Common myeloid progenitor, CD34-positive (primary cell): ENCODE measurements at regions not wholly inside any gene's neighbourhood (a gene's known extent, or its start where the extent isn't known, plus 50 kb on each side); places are given as distances from the start of the nearest gene placed in this dataset.

Source experiments
- CTCF ChIA-PET: fragments of 350-600 bp; sonication (Branson Sonifier 250); formaldehyde crosslinking; loops from one replicate; lab custom pipeline; 2021; ENCODE audit warnings: antibody characterized with exemption; lab: Charles Lee
- POLR2A ChIA-PET: fragments of 350-600 bp; sonication (Branson Sonifier 250); formaldehyde crosslinking; loops from one replicate; lab custom pipeline; 2021; ENCODE audit warnings: antibody characterized with exemption; lab: Charles Lee
- DNase-seq, 3 donors: peaks; one replicate each; pipeline versions ENCODE4 v3.0.0 to v3.0.0-alpha.2; 2013
- H3K27ac ChIP-seq, 2 experiments: 1 replicate in 1 of 2; 2 replicates in 1 of 2; pipeline ENCODE4 v1.7.0; 2013; ENCODE audit warnings: inconsistent platforms in 2 of 2, low read length in 2 of 2, mild to moderate bottlenecking in 2 of 2, low read depth in 1 of 2, moderate library complexity in 1 of 2; ENCODE audit not compliant: severe bottlenecking in 2 of 2, insufficient read depth in 1 of 2, poor library complexity in 1 of 2
- H3K27me3 ChIP-seq, 5 experiments: replicated peaks in 2 of 5; 1 replicate in 3 of 5; 2 replicates in 2 of 5; pipeline versions ENCODE4 v1.6.1 to v1.7.0; 2013; ENCODE audit warnings: low read length in 4 of 5, mild to moderate bottlenecking in 2 of 5, moderate library complexity in 2 of 5, inconsistent platforms in 1 of 5; ENCODE audit not compliant: insufficient read depth in 5 of 5, control insufficient read depth in 4 of 5
- H3K36me3 ChIP-seq, 4 experiments: 1 replicate in 2 of 4; 2 replicates in 2 of 4; pipeline versions ENCODE4 v1.6.1 to v1.7.0; 2013; ENCODE audit warnings: low read length in 3 of 4, control low read depth in 1 of 4, mild to moderate bottlenecking in 1 of 4; ENCODE audit not compliant: control insufficient read depth in 4 of 4, insufficient read depth in 4 of 4
- H3K4me1 ChIP-seq, 4 experiments: 1 replicate in 3 of 4; 2 replicates in 1 of 4; pipeline versions ENCODE4 v1.6.1 to v1.7.1; 2013; ENCODE audit warnings: low read length in 3 of 4, mild to moderate bottlenecking in 3 of 4, control low read depth in 1 of 4, inconsistent platforms in 1 of 4, moderate library complexity in 1 of 4; ENCODE audit not compliant: control insufficient read depth in 4 of 4, insufficient read depth in 4 of 4; ENCODE audit errors: control extremely low read depth in 1 of 4
- H3K4me3 ChIP-seq, 7 experiments: 1 replicate in 4 of 7; 2 replicates in 3 of 7; pipeline versions ENCODE4 v1.5.1 to v1.7.0; 2013; ENCODE audit warnings: mild to moderate bottlenecking in 7 of 7, low read length in 6 of 7, moderate library complexity in 6 of 7, inconsistent platforms in 2 of 7, low read depth in 2 of 7, control low read depth in 1 of 7; ENCODE audit not compliant: insufficient read depth in 4 of 7, control insufficient read depth in 1 of 7; ENCODE audit errors: extremely low read depth in 1 of 7
- H3K9me3 ChIP-seq, 5 experiments: 1 replicate in 4 of 5; 2 replicates in 1 of 5; pipeline versions ENCODE4 v1.6.1 to v1.7.1; 2013; ENCODE audit warnings: low read length in 4 of 5, mild to moderate bottlenecking in 2 of 5, inconsistent platforms in 1 of 5, low read depth in 1 of 5, moderate library complexity in 1 of 5; ENCODE audit not compliant: control insufficient read depth in 4 of 5, insufficient read depth in 2 of 5; ENCODE audit errors: control extremely low read depth in 1 of 5
- WGBS: methylation state at CpG from one replicate; pipeline ENCODE4 v1.1.5; 2013; ENCODE audit not compliant: insufficient coverage; 5-methylcytosine and 5-hydroxymethylcytosine counted together

- H3K4me1 ChIP-seq, result no peaks in the 10 kb centered on the region
- H3K27me3 ChIP-seq, result no peaks in the 10 kb centered on the region
- POLR2A ChIA-PET, result no interaction called here
- no peak overlapping the region for H3K27ac ChIP-seq
- no peak for DNase-seq
- H3K9me3 ChIP-seq, result peaks cover 0 to 2% (median 0%) of the 10 kb centered on the region in 5 experiments
- no peak overlapping the region for H3K4me3 ChIP-seq
- CTCF ChIA-PET, result no interaction called here
- no peaks in the 10 kb centered on the region for H3K36me3 ChIP-seq
Observed at GRCh38 chr1:59229138-59229537, 67.8 kb upstream of the FGGY start.

DNA sequence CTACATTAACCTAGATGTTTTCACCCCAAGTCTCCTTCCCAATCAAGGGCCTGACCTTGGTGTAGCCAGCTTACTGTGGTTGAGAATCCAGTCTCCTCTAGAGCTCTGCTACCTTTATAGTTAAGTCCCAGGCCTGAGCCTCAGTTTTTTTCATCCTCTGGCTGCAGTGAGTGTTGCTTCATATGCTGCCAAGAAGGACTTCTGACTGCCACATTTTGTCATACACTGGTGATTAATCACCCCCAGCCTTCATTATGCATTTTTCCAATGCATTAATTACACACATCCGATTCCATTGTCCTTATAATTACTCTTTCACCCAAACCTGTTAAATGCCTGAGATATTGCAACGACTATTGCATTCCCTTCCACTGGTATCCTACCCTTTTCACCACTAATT is 66.3 kb upstream of the FGGY start:
- Histone ChIP-seq H3K36me3 (no peaks in the 10 kb centered on the region), H3K4me3 (no peak overlapping the region), H3K27ac (no peak overlapping the region), H3K9me3 (peaks cover 0 to 2% (median 0%) of the 10 kb centered on the region in 5 experiments), H3K4me1 (no peaks in the 10 kb centered on the region), H3K27me3 (no peaks in the 10 kb centered on the region)
- 100% methylated on average over 2 of the region's 2 CpGs for WGBS
- POLR2A ChIA-PET, result no interaction called here
- CTCF ChIA-PET, result no interaction called here
- no peak for DNase-seq

DNA sequence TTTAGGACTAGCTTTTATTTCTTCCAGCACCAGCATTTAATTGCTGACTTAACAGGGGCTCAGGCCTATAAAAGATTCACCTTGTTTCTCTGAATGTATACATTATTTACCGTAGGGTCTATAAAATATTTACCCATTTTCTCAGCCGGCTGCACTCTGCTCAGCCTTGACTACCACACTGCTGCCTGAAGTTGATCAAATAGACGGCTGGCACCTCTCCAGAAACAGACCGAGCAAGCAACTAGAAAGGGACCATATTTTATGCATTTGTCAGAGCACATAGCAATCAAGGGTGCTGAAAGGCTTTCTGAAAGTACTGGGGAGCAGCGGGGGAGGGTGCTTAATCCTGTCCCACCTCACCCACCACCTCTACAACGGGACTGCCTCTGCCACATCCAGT is 64.7 kb upstream of the FGGY start:
- no peaks in the 10 kb centered on the region for H3K27me3 ChIP-seq
- no peak overlapping the region for H3K4me3 ChIP-seq
- no peaks in the 10 kb centered on the region for H3K4me1 ChIP-seq
- no peaks in the 10 kb centered on the region for H3K36me3 ChIP-seq
- WGBS, result 95% methylated on average over 4 of the region's 6 CpGs
- peaks cover 0 to 2% (median 0%) of the 10 kb centered on the region in 5 experiments for H3K9me3 ChIP-seq
- CTCF ChIA-PET, result no interaction called here
- no peak for DNase-seq
- POLR2A ChIA-PET, result interaction anchor here (0.5 kb wide), 1 partner anchor 247 kb away, joined by 3 read pairs; no protein-coding TSS in a partner anchor
- H3K27ac ChIP-seq, result no peak overlapping the region

- POLR2A ChIA-PET, result no interaction called here
- CTCF ChIA-PET, result no interaction called here
- Histone ChIP-seq H3K4me1 (no peaks in the 10 kb centered on the region), H3K36me3 (no peaks in the 10 kb centered on the region), H3K9me3 (no peaks in the 10 kb centered on the region), H3K4me3 (no peak overlapping the region), H3K27me3 (no peaks in the 10 kb centered on the region), H3K27ac (no peak overlapping the region)
- no peak for DNase-seq
- no CpG with 5 or more reads among the region's 1 CpG for WGBS
Observed at GRCh38 chr1:59233444-59233843, 63.5 kb upstream of the FGGY start.

DNA sequence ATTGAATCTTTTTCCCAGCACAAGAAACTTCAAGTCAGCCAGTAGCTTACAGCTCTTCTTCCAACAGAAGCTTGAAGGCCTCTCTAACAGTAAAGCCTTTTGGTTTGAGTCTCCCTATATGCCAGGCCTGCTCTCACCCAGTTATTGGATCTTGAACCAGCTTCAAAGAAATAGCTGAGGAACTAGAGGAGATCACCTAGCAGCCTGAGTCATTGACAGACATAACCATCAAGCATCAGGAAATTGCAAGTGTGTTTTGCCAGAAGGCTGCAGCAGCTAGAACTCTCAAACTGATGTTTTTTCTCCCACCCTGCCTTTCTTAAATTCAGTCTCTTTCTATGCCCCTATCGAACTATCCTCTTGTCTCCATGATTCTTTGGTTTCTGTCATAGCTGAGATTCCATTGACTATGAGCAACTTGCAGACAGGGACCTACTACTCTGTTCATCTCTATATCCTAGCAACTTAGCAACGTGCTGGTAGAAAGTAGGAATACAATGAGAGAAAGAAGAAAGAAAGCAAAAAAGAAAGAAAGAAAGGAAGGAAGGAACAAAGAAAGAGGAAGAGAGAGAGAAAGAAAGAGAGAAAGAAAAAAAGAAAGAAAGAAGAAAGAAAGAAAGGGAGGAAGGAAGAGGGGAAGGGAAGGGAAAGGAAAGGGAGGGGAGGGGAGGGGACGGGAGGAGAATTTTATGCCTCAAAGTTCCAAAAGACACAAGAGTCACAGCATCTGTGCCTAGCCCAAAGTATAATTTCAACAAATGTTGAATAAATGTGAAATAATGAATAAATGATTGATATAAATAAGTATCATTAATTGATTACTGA is 60.0 kb upstream of the FGGY start:
- H3K27me3 ChIP-seq, result no peaks in the 10 kb centered on the region
- no peaks in the 10 kb centered on the region for H3K36me3 ChIP-seq
- H3K27ac ChIP-seq, result no peak overlapping the region
- no CpG with 5 or more reads among the region's 3 CpGs for WGBS
- no peaks in the 10 kb centered on the region for H3K4me1 ChIP-seq
- no peak overlapping the region for H3K4me3 ChIP-seq
- DNase-seq, result peak in 1 of 3 donors; percentile 4
- ChIA-PET POLR2A (interaction anchor here (0.5 kb wide), 1 partner anchor 542 kb away, joined by 4 read pairs; no protein-coding TSS in a partner anchor), CTCF (no interaction called here)
- H3K9me3 ChIP-seq, result no peaks in the 10 kb centered on the region

GRCh38 chr1:59237900-59238299 is 59.0 kb upstream of the FGGY start:
- no peaks in the 10 kb centered on the region for H3K36me3 ChIP-seq
- H3K9me3 ChIP-seq, result no peaks in the 10 kb centered on the region
- no peaks in the 10 kb centered on the region for H3K4me1 ChIP-seq
- ChIA-PET POLR2A (no interaction called here), CTCF (no interaction called here)
- DNase-seq, result peak in 1 of 3 donors; percentile 7
- no peak overlapping the region for H3K4me3 ChIP-seq
- WGBS, result 100% methylated on average over 1 of the region's 2 CpGs
- H3K27ac ChIP-seq, result no peak overlapping the region
- no peaks in the 10 kb centered on the region for H3K27me3 ChIP-seq

DNA sequence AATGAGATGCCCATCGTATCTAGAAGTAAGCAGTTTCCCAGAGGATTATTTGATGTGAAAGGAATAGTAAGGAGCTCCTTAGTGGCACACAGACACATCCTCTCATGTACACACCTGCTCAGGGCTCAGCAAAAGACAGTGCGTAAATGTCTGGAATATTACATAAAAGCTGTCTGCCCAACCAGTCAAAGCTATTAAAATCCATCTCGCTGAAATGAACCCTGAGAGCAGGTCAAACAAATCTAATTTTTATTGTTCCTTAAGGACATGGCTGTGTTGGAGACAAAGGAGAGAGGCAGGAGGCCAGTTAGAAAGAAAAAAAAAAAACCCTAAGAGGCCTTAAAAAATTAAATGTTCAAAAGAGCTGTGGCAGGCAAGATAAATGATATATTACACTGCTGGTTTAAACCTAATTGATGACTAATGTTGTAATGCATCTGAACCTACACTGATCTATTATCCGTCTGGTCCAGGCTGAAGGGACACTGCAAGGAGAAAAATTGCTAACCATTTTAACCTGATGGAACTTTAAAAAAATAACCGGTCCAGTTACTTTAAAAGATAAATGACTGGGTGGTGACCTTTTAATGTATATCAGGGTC is 58.5 kb upstream of the FGGY start:
- ChIA-PET CTCF (no interaction called here), POLR2A (no interaction called here)
- Histone ChIP-seq H3K4me3 (no peak overlapping the region), H3K27me3 (no peaks in the 10 kb centered on the region), H3K27ac (no peak overlapping the region), H3K9me3 (no peaks in the 10 kb centered on the region), H3K36me3 (no peaks in the 10 kb centered on the region), H3K4me1 (no peaks in the 10 kb centered on the region)
- DNase-seq, result no peak
- WGBS, result 100% methylated on average over 3 of the region's 5 CpGs
